Mesendoderm (in vitro differentiated cells): ENCODE measurements at regions not wholly inside any gene's neighbourhood (a gene's known extent, or its start where the extent isn't known, plus 50 kb on each side); places are given as distances from the start of the nearest gene placed in this dataset.

ENCODE experiments used
- DNase-seq: peaks from one replicate; pipeline ENCODE4 v3.0.0; 2013
- H2AK5ac ChIP-seq: 2 replicates; pipeline ENCODE4 v1.6.1; 2013; ENCODE audit warnings: low read length, inconsistent platforms
- H2BK120ac ChIP-seq: 2 replicates; pipeline ENCODE4 v1.6.1; 2013; ENCODE audit warnings: low read depth, mild to moderate bottlenecking, low read length, moderate library complexity, mixed read lengths
- H2BK15ac ChIP-seq: replicated peaks from 2 replicates; pipeline ENCODE4 v1.6.1; 2013; ENCODE audit warnings: low read depth, mild to moderate bottlenecking, moderate library complexity
- H2BK5ac ChIP-seq: 2 replicates; pipeline ENCODE4 v1.6.1; 2013; ENCODE audit warnings: low read length, inconsistent platforms
- H3K18ac ChIP-seq: 2 replicates; pipeline ENCODE4 v1.6.1; 2013; ENCODE audit warnings: mild to moderate bottlenecking, low read length, mixed read lengths
- H3K23ac ChIP-seq: one replicate; pipeline ENCODE4 v1.6.1; 2013; ENCODE audit warnings: low read length
- H3K27ac ChIP-seq: 2 replicates; pipeline ENCODE4 v1.5.1; 2013; ENCODE audit warnings: low read depth, mild to moderate bottlenecking, inconsistent platforms, low read length, moderate library complexity
- H3K27me3 ChIP-seq: 2 replicates; pipeline ENCODE4 v1.6.1; 2013; ENCODE audit warnings: low read length, control low read depth, mild to moderate bottlenecking, inconsistent platforms; ENCODE audit not compliant: insufficient read depth, poor library complexity
- H3K36me3 ChIP-seq: 2 replicates; pipeline ENCODE4 v1.6.1; 2013; ENCODE audit warnings: low read length, inconsistent platforms; ENCODE audit not compliant: control insufficient read depth, insufficient read depth
- H3K4ac ChIP-seq: one replicate; pipeline ENCODE4 v1.6.1; 2013; ENCODE audit warnings: low read depth, mild to moderate bottlenecking, low read length, moderate library complexity
- H3K4me1 ChIP-seq: 2 replicates; pipeline ENCODE4 v1.6.1; 2013; ENCODE audit warnings: low read depth, low read length, inconsistent platforms; ENCODE audit not compliant: control insufficient read depth
- H3K4me2 ChIP-seq: 2 replicates; pipeline ENCODE4 v1.6.1; 2013; ENCODE audit warnings: low read length
- H3K4me3 ChIP-seq: 2 replicates; pipeline ENCODE4 v1.5.1; 2013; ENCODE audit warnings: mild to moderate bottlenecking, low read length
- H3K56ac ChIP-seq: one replicate; pipeline ENCODE4 v1.6.1; 2013; ENCODE audit warnings: low read length
- H3K79me1 ChIP-seq: 2 replicates; pipeline ENCODE4 v1.6.1; 2013; ENCODE audit warnings: low read length, inconsistent platforms
- H3K79me2 ChIP-seq: 2 replicates; pipeline ENCODE4 v1.6.1; 2013; ENCODE audit warnings: mild to moderate bottlenecking, low read length; ENCODE audit not compliant: control insufficient read depth, insufficient read depth
- H3K9ac ChIP-seq: 2 replicates; pipeline ENCODE4 v1.6.1; 2013; ENCODE audit warnings: low read length, inconsistent platforms
- H4K5ac ChIP-seq: one replicate; pipeline ENCODE4 v1.6.1; 2013; ENCODE audit warnings: low read length
- H4K8ac ChIP-seq: one replicate; pipeline ENCODE4 v1.6.1; 2013; ENCODE audit warnings: low read depth, mild to moderate bottlenecking, control low read depth, low read length, moderate library complexity
- WGBS: extraction: QIAGEN DNeasy Blood & Tissue Kit; methylation state at CpG from one replicate; pipeline ENCODE4 v1.1.7; 2013; ENCODE audit warnings: low lambda C conversion rate, missing lambda C conversion rate; ENCODE audit not compliant: insufficient coverage; ENCODE audit errors: extremely low coverage; 5-methylcytosine and 5-hydroxymethylcytosine counted together

- Histone ChIP-seq H3K27me3 (no peaks in the 10 kb centered on the region), H4K8ac (no peak overlapping the region), H3K36me3 (no peaks in the 10 kb centered on the region), H3K4me3 (no peak overlapping the region), H2BK120ac (no peak overlapping the region), H2BK15ac (no peak overlapping the region), H3K4me2 (no peak overlapping the region), H3K9ac (no peak overlapping the region), H3K79me2 (no peaks in the 10 kb centered on the region), H2AK5ac (no peak overlapping the region), H3K4ac (peak overlapping the region; percentile 21), H3K79me1 (no peaks in the 10 kb centered on the region), H3K56ac (no peak overlapping the region), H2BK5ac (no peak overlapping the region), H3K23ac (no peak overlapping the region), H4K5ac (no peak overlapping the region), H3K18ac (peak overlapping the region; percentile 65), H3K27ac (no peak overlapping the region), H3K4me1 (no peaks in the 10 kb centered on the region)
- no peak for DNase-seq
- no CpG with 5 or more reads among the region's 1 CpG for WGBS
These were observed 83.2 kb upstream of the SLC38A2 start for GRCh38 chr12:46455648-46456352.

GRCh38 chr12:46454981-46455380, 82.4 kb upstream of the SLC38A2 start:
- no peak overlapping the region for H3K27ac ChIP-seq
- no peak overlapping the region for H2BK120ac ChIP-seq
- H2BK15ac ChIP-seq: no peak overlapping the region
- no peak overlapping the region for H2AK5ac ChIP-seq
- H4K5ac ChIP-seq: no peak overlapping the region
- no peak overlapping the region for H3K4me2 ChIP-seq
- H2BK5ac ChIP-seq: no peak overlapping the region
- H3K4me1 ChIP-seq: no peaks in the 10 kb centered on the region
- no peak overlapping the region for H3K9ac ChIP-seq
- H3K27me3 ChIP-seq: no peaks in the 10 kb centered on the region
- H3K36me3 ChIP-seq: no peaks in the 10 kb centered on the region
- no peak overlapping the region for H3K23ac ChIP-seq
- no peaks in the 10 kb centered on the region for H3K79me2 ChIP-seq
- H3K56ac ChIP-seq: no peak overlapping the region
- H3K4ac ChIP-seq: no peak overlapping the region
- no peak for DNase-seq
- no peak overlapping the region for H4K8ac ChIP-seq
- H3K79me1 ChIP-seq: no peaks in the 10 kb centered on the region
- no CpG with 5 or more reads among the region's 1 CpG for WGBS
- peak overlapping the region; percentile 40 for H3K18ac ChIP-seq
- H3K4me3 ChIP-seq: no peak overlapping the region

- Histone ChIP-seq H3K36me3 (no peaks in the 10 kb centered on the region), H3K4ac (no peak overlapping the region)
These were observed 80.9 kb upstream of the SLC38A2 start for GRCh38 chr12:46453428-46453827.

GRCh38 chr12:46452776-46453175, 80.2 kb upstream of the SLC38A2 start:
- H4K8ac ChIP-seq: no peak overlapping the region
- H3K23ac ChIP-seq: no peak overlapping the region
- no peaks in the 10 kb centered on the region for H3K79me1 ChIP-seq
- H2BK15ac ChIP-seq: no peak overlapping the region
- no peak overlapping the region for H3K56ac ChIP-seq
- no peak overlapping the region for H4K5ac ChIP-seq
- no peak overlapping the region for H2BK120ac ChIP-seq
- H3K27ac ChIP-seq: no peak overlapping the region
- DNase-seq: no peak
- H3K27me3 ChIP-seq: no peaks in the 10 kb centered on the region
- H3K79me2 ChIP-seq: no peaks in the 10 kb centered on the region
- no peak overlapping the region for H3K4me3 ChIP-seq
- H3K36me3 ChIP-seq: no peaks in the 10 kb centered on the region
- H3K4ac ChIP-seq: no peak overlapping the region
- H3K9ac ChIP-seq: no peak overlapping the region
- H3K4me1 ChIP-seq: no peaks in the 10 kb centered on the region
- H2AK5ac ChIP-seq: no peak overlapping the region
- no CpG with 5 or more reads among the region's 1 CpG for WGBS
- H2BK5ac ChIP-seq: no peak overlapping the region
- H3K18ac ChIP-seq: no peak overlapping the region
- H3K4me2 ChIP-seq: no peak overlapping the region

More at GRCh38 chr12:46453428-46453827, 80.9 kb upstream of the SLC38A2 start:
- Histone ChIP-seq H3K4me1 (no peaks in the 10 kb centered on the region), H2BK120ac (no peak overlapping the region), H3K4me2 (no peak overlapping the region), H3K79me2 (no peaks in the 10 kb centered on the region), H3K4me3 (no peak overlapping the region), H3K56ac (no peak overlapping the region), H3K9ac (no peak overlapping the region), H2BK5ac (no peak overlapping the region), H2AK5ac (no peak overlapping the region), H3K27me3 (no peaks in the 10 kb centered on the region), H3K79me1 (no peaks in the 10 kb centered on the region), H2BK15ac (no peak overlapping the region), H3K18ac (no peak overlapping the region), H3K27ac (no peak overlapping the region), H4K8ac (no peak overlapping the region), H4K5ac (no peak overlapping the region), H3K23ac (no peak overlapping the region)
- DNase-seq: no peak
- WGBS: no CpG with 5 or more reads among the region's 3 CpGs

- DNase-seq: no peak
- H3K18ac ChIP-seq: no peak overlapping the region
- no peak overlapping the region for H3K23ac ChIP-seq
- H3K36me3 ChIP-seq: no peaks in the 10 kb centered on the region
- H2AK5ac ChIP-seq: no peak overlapping the region
- no peaks in the 10 kb centered on the region for H3K4me1 ChIP-seq
- H4K5ac ChIP-seq: no peak overlapping the region
- no peak overlapping the region for H3K4ac ChIP-seq
- H3K56ac ChIP-seq: no peak overlapping the region
- no peak overlapping the region for H2BK15ac ChIP-seq
- no peak overlapping the region for H3K27ac ChIP-seq
- H3K79me2 ChIP-seq: no peaks in the 10 kb centered on the region
- WGBS: no CpG with 5 or more reads among the region's 3 CpGs
- no peaks in the 10 kb centered on the region for H3K79me1 ChIP-seq
- H3K27me3 ChIP-seq: no peaks in the 10 kb centered on the region
- H3K4me2 ChIP-seq: no peak overlapping the region
- H4K8ac ChIP-seq: no peak overlapping the region
- no peak overlapping the region for H2BK120ac ChIP-seq
- no peak overlapping the region for H3K4me3 ChIP-seq
- H2BK5ac ChIP-seq: no peak overlapping the region
- no peak overlapping the region for H3K9ac ChIP-seq
These were observed 79.6 kb upstream of the SLC38A2 start for GRCh38 chr12:46452061-46452615.
